GM23248 (cell line): ENCODE measurements at regions not wholly inside any gene's neighbourhood (a gene's known extent, or its start where the extent isn't known, plus 50 kb on each side); places are given as distances from the start of the nearest gene placed in this dataset.

Experiments
- EZH2 ChIP-seq: fragments of 200-600 bp; sonication (generic); IDR thresholded peaks from 2 replicates; pipeline ENCODE4 v1.6.1; 2018; ENCODE audit warnings: antibody characterized with exemption, mild to moderate bottlenecking; ENCODE audit not compliant: insufficient read depth, poor library complexity, severe bottlenecking
- EZH2phosphoT487 ChIP-seq: fragments of 200-600 bp; sonication (generic); IDR thresholded peaks from 2 replicates; pipeline ENCODE4 v1.6.1; 2018; ENCODE audit warnings: antibody characterized with exemption, moderate library complexity, mild to moderate bottlenecking, low read depth; ENCODE audit not compliant: insufficient read depth

- no peak for TF ChIP-seq EZH2
- no peak for TF ChIP-seq EZH2phosphoT487
Measured at GRCh38 chr12:108400481-108400880, 61.4 kb upstream of the CMKLR1 start.
